Psoas muscle (tissue), 7 donors: ENCODE measurements at regions not wholly inside any gene's neighbourhood (a gene's known extent, or its start where the extent isn't known, plus 50 kb on each side); places are given as distances from the start of the nearest gene placed in this dataset.

ENCODE experiments used
- ATAC-seq, 4 donors: fragments of 200-7000 bp; cut with Tn5 transposase; one replicate each; pipeline ENCODE4 v1.9.1; 2020; ENCODE audit warnings: moderate library complexity in 3 of 4, mild to moderate bottlenecking in 2 of 4
- DNase-seq, 2 donors: peaks; one replicate each; pipeline ENCODE4 v3.0.0-alpha.2; 2020
- H3K27ac ChIP-seq: fragments of 200-600 bp; one replicate; pipeline ENCODE4 v1.8.0; 2022
- H3K27me3 ChIP-seq, 3 donors: fragments of 200-600 bp in 1 of 3; one replicate each; pipeline versions ENCODE4 v1.6.1 to v1.8.0; 2013 to 2022; ENCODE audit warnings: low read length in 2 of 3, mild to moderate bottlenecking in 2 of 3, moderate library complexity in 1 of 3; ENCODE audit not compliant: insufficient read depth in 3 of 3
- H3K36me3 ChIP-seq, 2 donors: fragments of 200-600 bp in 1 of 2; one replicate each; pipeline versions ENCODE4 v1.6.1 to v1.8.0; 2013 to 2022; ENCODE audit warnings: low read depth in 1 of 2, mild to moderate bottlenecking in 1 of 2, moderate library complexity in 1 of 2; ENCODE audit not compliant: insufficient read depth in 1 of 2
- H3K4me1 ChIP-seq: fragments of 200-600 bp; one replicate; pipeline ENCODE4 v1.8.0; 2022
- H3K4me3 ChIP-seq: fragments of 200-600 bp; one replicate; pipeline ENCODE4 v1.8.0; 2022; ENCODE audit warnings: mild to moderate bottlenecking
- H3K9me3 ChIP-seq: fragments of 200-600 bp; one replicate; pipeline ENCODE4 v1.8.0; 2022
- WGBS, 3 donors: extraction: QIAGEN DNeasy Blood & Tissue Kit; methylation state at CpG; one replicate each; pipeline versions ENCODE4 v1.1.6 to v1.1.7; 2013; 5-methylcytosine and 5-hydroxymethylcytosine counted together
- intact Hi-C, 2 donors: fragments of 100-400 bp; cut with DNase I; formaldehyde crosslinking; loops; one replicate each; pipeline versions ENCODE4 v1.11.0 to v1.14.2; 2022
- TF ChIP-seq, protein P1 (sequence below): fragments of 200-600 bp; IDR thresholded peaks from one replicate; pipeline ENCODE4 v1.8.0; 2022; ENCODE audit warnings: antibody characterized with exemption
- donor health status: healthy with polysubstance abuse.
- donor health status: DM: no; HTN: no; CAD: no; lungs with moderate emphysema.
- donor health status: Bipolar disorder and iron deficiency.
- donor health status: healthy.
- donor health status: DM: yes; HTN: yes; CAD: no.
- donor health status: DM: no; HTN: no; CAD: no.
- donor health status: DM: yes; HTN: yes; CAD: no.

DNA sequence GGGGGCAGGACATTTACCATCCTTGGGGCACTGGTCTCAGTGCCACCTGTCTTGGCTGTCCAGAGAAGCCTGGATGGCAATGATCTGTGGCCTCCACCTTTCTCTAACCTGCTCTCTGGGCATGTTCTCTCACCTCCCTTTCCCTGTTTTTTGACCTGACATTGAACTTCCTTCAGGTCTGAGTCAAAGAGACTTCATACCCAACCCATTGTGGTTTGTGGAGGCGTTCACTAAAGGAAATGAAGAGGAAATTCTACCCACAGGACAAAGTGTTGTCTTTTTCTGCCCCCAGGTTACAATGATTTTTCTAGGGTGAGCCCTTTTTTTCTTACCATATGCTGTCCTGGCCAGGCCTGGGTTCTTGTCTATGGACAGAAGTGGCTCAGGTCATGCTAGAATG is 76.6 kb downstream of the CYP26A1 start:
- Histone ChIP-seq H3K27me3 (no peaks in the 10 kb centered on the region), H3K9me3 (no peaks in the 10 kb centered on the region), H3K4me1 (no peaks in the 10 kb centered on the region), H3K36me3 (no peaks in the 10 kb centered on the region), H3K27ac (no peak overlapping the region), H3K4me3 (no peak overlapping the region)
- DNase-seq (no peak), ATAC-seq (no peak)
- intact Hi-C loops = no loop called here
- TF ChIP-seq, protein P1, sequence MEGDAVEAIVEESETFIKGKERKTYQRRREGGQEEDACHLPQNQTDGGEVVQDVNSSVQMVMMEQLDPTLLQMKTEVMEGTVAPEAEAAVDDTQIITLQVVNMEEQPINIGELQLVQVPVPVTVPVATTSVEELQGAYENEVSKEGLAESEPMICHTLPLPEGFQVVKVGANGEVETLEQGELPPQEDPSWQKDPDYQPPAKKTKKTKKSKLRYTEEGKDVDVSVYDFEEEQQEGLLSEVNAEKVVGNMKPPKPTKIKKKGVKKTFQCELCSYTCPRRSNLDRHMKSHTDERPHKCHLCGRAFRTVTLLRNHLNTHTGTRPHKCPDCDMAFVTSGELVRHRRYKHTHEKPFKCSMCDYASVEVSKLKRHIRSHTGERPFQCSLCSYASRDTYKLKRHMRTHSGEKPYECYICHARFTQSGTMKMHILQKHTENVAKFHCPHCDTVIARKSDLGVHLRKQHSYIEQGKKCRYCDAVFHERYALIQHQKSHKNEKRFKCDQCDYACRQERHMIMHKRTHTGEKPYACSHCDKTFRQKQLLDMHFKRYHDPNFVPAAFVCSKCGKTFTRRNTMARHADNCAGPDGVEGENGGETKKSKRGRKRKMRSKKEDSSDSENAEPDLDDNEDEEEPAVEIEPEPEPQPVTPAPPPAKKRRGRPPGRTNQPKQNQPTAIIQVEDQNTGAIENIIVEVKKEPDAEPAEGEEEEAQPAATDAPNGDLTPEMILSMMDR = no peak
- WGBS, 3 donors = 65 to 74% (median 66%) methylated on average over 1 of the region's 1 CpG

DNA sequence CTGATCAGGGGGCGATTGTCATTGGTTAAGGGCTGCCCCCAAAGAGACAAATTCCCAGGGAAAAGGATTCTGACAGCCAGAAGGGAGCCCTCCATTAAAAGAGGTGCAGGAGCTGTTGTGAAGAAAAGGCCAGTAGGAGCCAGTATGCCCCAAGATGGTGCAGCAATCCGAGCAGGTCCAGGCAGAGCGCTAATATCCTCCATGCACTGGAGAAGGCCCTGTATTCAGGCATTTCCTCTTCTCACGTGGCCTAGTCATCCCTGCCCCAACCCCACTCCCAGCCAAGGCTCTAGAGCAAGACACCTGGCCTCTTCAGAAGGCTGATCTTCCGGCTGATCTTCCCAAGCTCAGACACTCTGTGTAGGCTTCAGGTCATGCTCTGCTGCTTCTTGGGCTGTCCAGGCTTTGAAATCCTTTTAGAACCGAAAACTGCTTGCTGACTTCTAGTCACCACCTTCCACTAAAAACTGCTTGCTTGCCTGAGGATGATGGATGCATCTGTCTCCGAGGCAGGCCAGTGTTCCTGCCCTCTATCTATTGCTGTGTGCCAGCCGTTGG is 77.4 kb downstream of the CYP26A1 start:
- TF ChIP-seq, protein P1 = no peak
- 75 to 80% (median 77%) methylated on average over 8 of the region's 8 CpGs for WGBS, 3 donors
- H3K36me3 ChIP-seq = no peaks in the 10 kb centered on the region
- H3K4me1 ChIP-seq = no peaks in the 10 kb centered on the region
- no peaks in the 10 kb centered on the region for H3K27me3 ChIP-seq
- ATAC-seq = no peak
- H3K9me3 ChIP-seq = no peaks in the 10 kb centered on the region
- H3K4me3 ChIP-seq = no peak overlapping the region
- DNase-seq = no peak
- intact Hi-C loops = no loop called here
- no peak overlapping the region for H3K27ac ChIP-seq

DNA sequence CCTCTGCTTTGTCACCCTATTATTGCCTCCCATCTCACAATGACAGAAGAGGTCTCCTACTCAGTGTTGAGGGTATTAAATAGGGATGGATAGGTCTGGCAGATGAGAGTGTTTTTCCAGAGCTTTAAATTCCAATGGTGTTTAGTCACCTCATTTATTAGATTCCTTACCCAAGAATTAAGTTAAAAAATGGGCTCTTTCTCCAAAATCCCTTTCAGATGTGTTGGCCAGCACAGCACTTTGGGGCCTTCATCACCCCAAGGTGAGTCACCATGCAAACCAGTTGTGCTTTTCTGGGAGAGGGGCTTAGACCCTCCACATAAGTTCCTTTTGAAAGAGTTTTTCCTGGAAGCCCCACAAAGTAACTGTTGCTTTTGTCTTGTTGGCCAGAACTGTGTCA is 78.4 kb downstream of the CYP26A1 start:
- no peak overlapping the region for H3K4me3 ChIP-seq
- intact Hi-C loops = no loop called here
- no peaks in the 10 kb centered on the region for H3K27me3 ChIP-seq
- DNase-seq (no peak), ATAC-seq (no peak)
- peaks cover 4% of the 10 kb centered on the region for H3K9me3 ChIP-seq
- no peak overlapping the region for H3K27ac ChIP-seq
- H3K4me1 ChIP-seq = no peaks in the 10 kb centered on the region
- no peaks in the 10 kb centered on the region for H3K36me3 ChIP-seq
- TF ChIP-seq, protein P1 = no peak

DNA sequence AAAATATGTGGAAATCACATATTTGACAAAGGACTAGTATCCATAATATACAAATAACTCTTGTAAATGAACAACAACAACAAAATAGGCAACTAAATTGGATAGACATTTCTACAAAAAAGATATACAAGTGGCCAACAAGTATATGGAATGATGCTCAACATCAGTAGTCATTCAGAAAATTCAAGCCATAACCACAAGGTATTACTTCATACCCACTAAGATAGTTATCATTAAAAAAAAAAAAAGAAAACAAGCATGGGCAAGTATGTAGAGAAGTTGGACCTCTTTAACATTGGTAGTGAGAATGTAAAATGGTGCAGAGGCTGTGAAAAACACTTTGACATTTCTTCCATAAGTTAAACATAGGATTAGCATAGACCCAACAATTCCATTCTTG is 80.8 kb downstream of the CYP26A1 start:
- Histone ChIP-seq H3K4me3 (no peak overlapping the region), H3K4me1 (no peaks in the 10 kb centered on the region), H3K36me3 (no peaks in the 10 kb centered on the region), H3K27ac (no peak overlapping the region), H3K27me3 (no peaks in the 10 kb centered on the region), H3K9me3 (peaks cover 4% of the 10 kb centered on the region)
- TF ChIP-seq, protein P1 = no peak
- no peak for DNase-seq
- ATAC-seq = no peak
- intact Hi-C loops = no loop called here

DNA sequence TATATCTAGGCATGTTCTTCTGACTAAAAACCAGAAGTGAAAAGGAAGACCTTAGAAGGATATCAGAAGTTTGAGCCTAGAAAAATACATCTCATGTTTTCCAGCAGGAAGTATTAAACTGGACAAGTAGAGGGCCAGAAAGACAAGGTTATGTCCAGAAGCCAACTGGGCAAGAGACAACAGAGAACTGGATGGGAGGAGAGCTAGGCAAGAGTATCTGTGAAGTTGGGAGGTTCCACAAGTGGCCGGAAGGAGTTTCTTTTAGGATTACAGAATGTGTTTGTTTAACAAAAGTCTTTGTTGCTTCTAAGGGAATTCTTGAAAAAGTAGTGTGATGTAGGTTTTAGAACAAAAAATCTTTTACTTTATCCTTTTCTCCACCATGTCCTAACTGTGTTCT is 86.4 kb downstream of the CYP26A1 start:
- Histone ChIP-seq H3K4me1 (no peaks in the 10 kb centered on the region), H3K9me3 (peaks cover 4% of the 10 kb centered on the region), H3K27me3 (no peaks in the 10 kb centered on the region), H3K36me3 (no peaks in the 10 kb centered on the region), H3K27ac (no peak overlapping the region), H3K4me3 (no peak overlapping the region)
- TF ChIP-seq, protein P1 = no peak
- intact Hi-C loops = no loop called here
- ATAC-seq (no peak), DNase-seq (no peak)
- 71 to 95% (median 75%) methylated on average over 1 of the region's 1 CpG for whole genome bisulfite sequencing, 3 donors
